ENCODE measurements at regions not wholly inside any gene's neighbourhood (a gene's known extent, or its start where the extent isn't known, plus 50 kb on each side); places are given as distances from the start of the nearest gene placed in this dataset.

DNA sequence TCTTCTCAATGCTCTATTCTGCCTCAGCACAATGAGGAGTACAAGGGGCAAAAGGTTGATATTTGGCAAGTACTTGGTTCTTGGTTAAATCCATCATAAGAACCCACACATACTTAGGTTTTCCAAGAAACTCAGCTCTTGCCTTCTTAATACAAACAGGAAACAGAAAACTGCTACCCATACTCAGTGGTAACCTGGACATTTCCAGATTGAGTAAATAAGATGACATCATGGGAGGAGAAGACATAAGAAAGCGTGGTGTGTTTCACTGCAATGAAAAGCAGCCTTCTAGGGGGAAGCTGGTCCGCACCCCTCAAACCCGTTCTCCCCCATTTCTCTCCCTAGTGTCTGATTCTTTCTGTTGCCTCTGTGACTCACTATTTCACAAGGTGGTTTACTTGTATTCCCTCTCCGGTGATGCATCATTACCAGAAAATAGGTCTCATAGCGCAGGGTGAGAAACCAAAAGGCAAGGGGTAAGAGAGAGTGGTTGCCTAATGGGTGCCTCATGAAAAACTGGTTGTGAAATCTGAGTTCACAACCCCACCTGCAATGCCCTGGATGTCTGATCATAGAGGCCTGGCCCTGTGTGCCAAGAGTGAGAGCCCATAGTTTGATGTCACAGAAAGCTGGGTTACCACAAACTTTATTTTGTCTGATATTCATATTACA, 326.5 kb upstream of the TBX3 start:
- TF ChIP-seq JUN (IDR thresholded peaks at IDR 0.05; ENCODE audit: borderline replicate concordance, insufficient read depth, insufficient read length, low read depth) (no peak), FOS (IDR thresholded peaks at IDR 0.05; ENCODE audit: borderline replicate concordance, insufficient read depth, low read length) (no peak), MYC (IDR thresholded peaks at IDR 0.05; ENCODE audit: low read depth, low read length) (no peak), GATA2 (IDR thresholded peaks at IDR 0.05; ENCODE audit: insufficient read depth, insufficient read length, low read depth, low read length) (no peak), EZH2 (IDR thresholded peaks at IDR 0.05; ENCODE audit: borderline replicate concordance, low read depth, low read length, severe bottlenecking) (no peak), POLR2A (IDR thresholded peaks at IDR 0.05; ENCODE audit: low read depth, low read length) (no peak), POLR2AphosphoS5 (IDR thresholded peaks at IDR 0.05; ENCODE audit: insufficient read depth, low read depth, low read length) (no peak)
- TF ChIP-seq, protein P1, sequence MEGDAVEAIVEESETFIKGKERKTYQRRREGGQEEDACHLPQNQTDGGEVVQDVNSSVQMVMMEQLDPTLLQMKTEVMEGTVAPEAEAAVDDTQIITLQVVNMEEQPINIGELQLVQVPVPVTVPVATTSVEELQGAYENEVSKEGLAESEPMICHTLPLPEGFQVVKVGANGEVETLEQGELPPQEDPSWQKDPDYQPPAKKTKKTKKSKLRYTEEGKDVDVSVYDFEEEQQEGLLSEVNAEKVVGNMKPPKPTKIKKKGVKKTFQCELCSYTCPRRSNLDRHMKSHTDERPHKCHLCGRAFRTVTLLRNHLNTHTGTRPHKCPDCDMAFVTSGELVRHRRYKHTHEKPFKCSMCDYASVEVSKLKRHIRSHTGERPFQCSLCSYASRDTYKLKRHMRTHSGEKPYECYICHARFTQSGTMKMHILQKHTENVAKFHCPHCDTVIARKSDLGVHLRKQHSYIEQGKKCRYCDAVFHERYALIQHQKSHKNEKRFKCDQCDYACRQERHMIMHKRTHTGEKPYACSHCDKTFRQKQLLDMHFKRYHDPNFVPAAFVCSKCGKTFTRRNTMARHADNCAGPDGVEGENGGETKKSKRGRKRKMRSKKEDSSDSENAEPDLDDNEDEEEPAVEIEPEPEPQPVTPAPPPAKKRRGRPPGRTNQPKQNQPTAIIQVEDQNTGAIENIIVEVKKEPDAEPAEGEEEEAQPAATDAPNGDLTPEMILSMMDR (IDR thresholded peaks at IDR 0.05; ENCODE audit: extremely low read depth in 1 of 2, insufficient read depth in 1 of 2, low read depth in 1 of 2, low read length in 2 of 2): no peak
- TF ChIP-seq, protein P2, sequence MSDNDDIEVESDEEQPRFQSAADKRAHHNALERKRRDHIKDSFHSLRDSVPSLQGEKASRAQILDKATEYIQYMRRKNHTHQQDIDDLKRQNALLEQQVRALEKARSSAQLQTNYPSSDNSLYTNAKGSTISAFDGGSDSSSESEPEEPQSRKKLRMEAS (IDR thresholded peaks at IDR 0.05; ENCODE audit: insufficient read depth, insufficient read length): no peak
- ChIA-PET CTCF (no interaction called here), POLR2A (no interaction called here)
- H3K4me1 ChIP-seq (ENCODE audit: control insufficient read depth, extremely low read depth, insufficient read depth, low read length): no peaks in the 10 kb centered on the region
- no peaks in the 10 kb centered on the region for H3K79me2 ChIP-seq (ENCODE audit: control insufficient read depth, insufficient read depth, low read length)
- H3K9me3 ChIP-seq (replicated peaks; ENCODE audit: control insufficient read depth, insufficient read depth, low read length): no peaks in the 10 kb centered on the region
- H3K4me2 ChIP-seq (ENCODE audit: insufficient read depth, low read length): no peak overlapping the region
- dilution Hi-C loops (cut with MboI; ENCODE audit: extremely low pct_ligation_motif_present, low sequenced_read_pairs) (no loop called here), intact Hi-C loops (cut with micrococcal nuclease) (no loop called here)
- no peak overlapping the region for H3K27ac ChIP-seq (ENCODE audit: insufficient read depth, low read depth, low read length)
- H3K36me3 ChIP-seq (ENCODE audit: control insufficient read depth in 2 of 2, extremely low read depth in 1 of 2, insufficient read depth in 2 of 2, low read length in 2 of 2): no peaks in the 10 kb centered on the region
- no peak overlapping the region for H2AFZ ChIP-seq (ENCODE audit: low read depth, low read length)
- no peaks in the 10 kb centered on the region for H4K20me1 ChIP-seq (replicated peaks; ENCODE audit: control insufficient read depth, extremely low read depth, insufficient read depth, low read length)
- H3K27me3 ChIP-seq (ENCODE audit: control insufficient read depth in 2 of 2, insufficient read depth in 2 of 2, low read length in 2 of 2): no peaks in the 10 kb centered on the region
- DNase-seq (ENCODE audit: low read depth, low spot score): no peak
- BruUV-seq (replicated peaks): no TSS peak
- no peak overlapping the region for H3K4me3 ChIP-seq (replicated peaks in 1 of 3; ENCODE audit: insufficient read depth in 1 of 3, low read depth in 1 of 3, low read length in 3 of 3)
- FAIRE-seq: no peak
- H3K9ac ChIP-seq (replicated peaks; ENCODE audit: extremely low read depth, insufficient read depth, low read length): no peak overlapping the region
- no peaks in the 10 kb centered on the region for H3K9me1 ChIP-seq (replicated peaks; ENCODE audit: control insufficient read depth, extremely low read depth, insufficient read depth, low read length)

Data from endothelial cell of umbilical vein (primary cell).